GM18502 (cell line): ENCODE measurements at regions not wholly inside any gene's neighbourhood (a gene's known extent, or its start where the extent isn't known, plus 50 kb on each side); places are given as distances from the start of the nearest gene placed in this dataset.

Experiments
- ATAC-seq: cut with Tn5 transposase; IDR thresholded peaks from one replicate; pipeline ENCODE4 v1.9.1; 2021; ENCODE audit warnings: mild to moderate bottlenecking; ENCODE audit not compliant: unreplicated experiment, poor library complexity

GRCh38 chr18:2050702-2051201, 520.6 kb downstream of the METTL4 start:
- no peak for ATAC-seq

- no peak for ATAC-seq
Measured at GRCh38 chr18:2053490-2054089, 517.7 kb downstream of the METTL4 start.

- ATAC-seq = no peak
Measured at GRCh38 chr18:2059336-2059735, 512.0 kb downstream of the METTL4 start.

GRCh38 chr18:2060086-2060485, 511.2 kb downstream of the METTL4 start:
- ATAC-seq = no peak

GRCh38 chr18:2070631-2071030, 500.7 kb downstream of the METTL4 start:
- ATAC-seq = no peak

GRCh38 chr18:2075499-2075898, 495.8 kb downstream of the METTL4 start:
- no peak for ATAC-seq

GRCh38 chr18:2082676-2083075, 488.6 kb downstream of the METTL4 start:
- ATAC-seq = no peak

GRCh38 chr18:2083691-2084090, 487.6 kb downstream of the METTL4 start:
- no peak for ATAC-seq

- ATAC-seq = no peak
Measured at GRCh38 chr18:2086439-2086838, 484.9 kb downstream of the METTL4 start.

- ATAC-seq = no peak
Measured at GRCh38 chr18:2087877-2088673, 483.2 kb downstream of the METTL4 start.

- ATAC-seq = no peak
Measured at GRCh38 chr18:2089396-2089795, 481.9 kb downstream of the METTL4 start.

- ATAC-seq = no peak
Measured at GRCh38 chr18:2091937-2092336, 479.4 kb downstream of the METTL4 start.

- ATAC-seq = no peak
Measured at GRCh38 chr18:2096551-2096950, 474.8 kb downstream of the METTL4 start.

- no peak for ATAC-seq
Measured at GRCh38 chr18:2100694-2101213, 470.6 kb downstream of the METTL4 start.

GRCh38 chr18:2102022-2102421, 469.3 kb downstream of the METTL4 start:
- no peak for ATAC-seq

- ATAC-seq = no peak
Measured at GRCh38 chr18:2103299-2103698, 468.0 kb downstream of the METTL4 start.

GRCh38 chr18:2104620-2105462, 466.5 kb downstream of the METTL4 start:
- ATAC-seq = peak; percentile 89

- ATAC-seq = no peak
Measured at GRCh38 chr18:2108591-2108990, 462.7 kb downstream of the METTL4 start.

- ATAC-seq = no peak
Measured at GRCh38 chr18:2111456-2111855, 459.8 kb downstream of the METTL4 start.

GRCh38 chr18:2112435-2113045, 458.8 kb downstream of the METTL4 start:
- ATAC-seq = no peak
